ENCODE measurements at regions not wholly inside any gene's neighbourhood (a gene's known extent, or its start where the extent isn't known, plus 50 kb on each side); places are given as distances from the start of the nearest gene placed in this dataset.

- no peaks in the 10 kb centered on the region for H3K36me3 Mint-ChIP-seq (ENCODE audit: low read depth)
- no peak overlapping the region for H3K4me3 Mint-ChIP-seq
- no peak overlapping the region for H3K9ac ChIP-seq (ENCODE audit: extremely low read depth, low read length, poor library complexity, severe bottlenecking)
- H3K9me3 Mint-ChIP-seq, result peaks cover 6% of the 10 kb centered on the region
- no peaks in the 10 kb centered on the region for H3K36me3 ChIP-seq (ENCODE audit: control insufficient read depth, insufficient read depth, low read length)
- no peaks in the 10 kb centered on the region for H3K9me3 ChIP-seq (ENCODE audit: control insufficient read depth, low read length)
- no peaks in the 10 kb centered on the region for H3K27me3 Mint-ChIP-seq (ENCODE audit: insufficient read depth)
- H3K27me3 ChIP-seq (ENCODE audit: control insufficient read depth, insufficient read depth, low read length, poor library complexity, severe bottlenecking), result no peaks in the 10 kb centered on the region
- no peak overlapping the region for H3K27ac Mint-ChIP-seq
- 87 to 90% methylated on average over 10 to 16 of the region's 16 CpGs for WGBS, 2 experiments (ENCODE audit: insufficient coverage in 1 of 2, insufficient read length in 1 of 2)
- DNase-seq, result no peak
- no peak overlapping the region for H3K27ac ChIP-seq (ENCODE audit: low read depth, low read length)
- H3K4me3 ChIP-seq (ENCODE audit: low read length), result no peak overlapping the region
- no peak for TF ChIP-seq CTCF (conservative IDR thresholded peaks at IDR 0.05)
- peaks cover 16% of the 10 kb centered on the region for H3K4me1 Mint-ChIP-seq
- peaks cover 12% of the 10 kb centered on the region for H3K4me1 ChIP-seq (ENCODE audit: control insufficient read depth, insufficient read depth, low read length)
These were observed 92.5 kb downstream of the SIK1 start for GRCh38 chr21:43334214-43334958.

GRCh38 chr21:43333298-43334062 lies 93.5 kb downstream of the SIK1 start:
- H3K9ac ChIP-seq (ENCODE audit: extremely low read depth, low read length, poor library complexity, severe bottlenecking), result peak overlapping the region; percentile 12
- no peaks in the 10 kb centered on the region for H3K9me3 ChIP-seq (ENCODE audit: control insufficient read depth, low read length)
- DNase-seq, result peak; percentile 80
- Mint-ChIP-seq H3K4me3 (peak overlapping the region; percentile 19), H3K27ac (peak overlapping the region; percentile 57), H3K36me3 (ENCODE audit: low read depth) (no peaks in the 10 kb centered on the region), H3K27me3 (ENCODE audit: insufficient read depth) (no peaks in the 10 kb centered on the region), H3K4me1 (peaks cover 16% of the 10 kb centered on the region), H3K9me3 (peaks cover 6% of the 10 kb centered on the region)
- no peak overlapping the region for H3K4me3 ChIP-seq (ENCODE audit: low read length)
- peaks cover 12% of the 10 kb centered on the region for H3K4me1 ChIP-seq (ENCODE audit: control insufficient read depth, insufficient read depth, low read length)
- H3K36me3 ChIP-seq (ENCODE audit: control insufficient read depth, insufficient read depth, low read length), result no peaks in the 10 kb centered on the region
- WGBS, 2 experiments (ENCODE audit: insufficient coverage in 1 of 2, insufficient read length in 1 of 2), result 48 to 66% methylated on average over 19 to 35 of the region's 35 CpGs
- TF ChIP-seq CTCF (conservative IDR thresholded peaks at IDR 0.05), result no peak
- peak overlapping the region; percentile 88 for H3K27ac ChIP-seq (ENCODE audit: low read depth, low read length)
- H3K27me3 ChIP-seq (ENCODE audit: control insufficient read depth, insufficient read depth, low read length, poor library complexity, severe bottlenecking), result no peaks in the 10 kb centered on the region

GRCh38 chr21:43332861-43333297 lies 94.1 kb downstream of the SIK1 start:
- Histone ChIP-seq H3K36me3 (ENCODE audit: control insufficient read depth, insufficient read depth, low read length) (no peaks in the 10 kb centered on the region), H3K4me1 (ENCODE audit: control insufficient read depth, insufficient read depth, low read length) (peaks cover 12% of the 10 kb centered on the region), H3K27me3 (ENCODE audit: control insufficient read depth, insufficient read depth, low read length, poor library complexity, severe bottlenecking) (no peaks in the 10 kb centered on the region), H3K9me3 (ENCODE audit: control insufficient read depth, low read length) (no peaks in the 10 kb centered on the region), H3K9ac (ENCODE audit: extremely low read depth, low read length, poor library complexity, severe bottlenecking) (peak overlapping the region; percentile 12), H3K4me3 (ENCODE audit: low read length) (no peak overlapping the region), H3K27ac (ENCODE audit: low read depth, low read length) (peak overlapping the region; percentile 88)
- Mint-ChIP-seq H3K9me3 (peaks cover 4% of the 10 kb centered on the region), H3K4me3 (peak overlapping the region; percentile 19), H3K36me3 (ENCODE audit: low read depth) (no peaks in the 10 kb centered on the region), H3K27me3 (ENCODE audit: insufficient read depth) (no peaks in the 10 kb centered on the region), H3K27ac (peak overlapping the region; percentile 57), H3K4me1 (peaks cover 19% of the 10 kb centered on the region)
- 50 to 55% methylated on average over 2 to 16 of the region's 16 CpGs for WGBS, 2 experiments (ENCODE audit: insufficient coverage in 1 of 2, insufficient read length in 1 of 2)
- no peak for TF ChIP-seq CTCF (conservative IDR thresholded peaks at IDR 0.05)
- peak; percentile 73 for DNase-seq
